ENCODE measurements at regions not wholly inside any gene's neighbourhood (a gene's known extent, or its start where the extent isn't known, plus 50 kb on each side); places are given as distances from the start of the nearest gene placed in this dataset.

GRCh38 chr11:34747251-34747650, 126.4 kb downstream of the EHF start:
- TF ChIP-seq CTCF (IDR thresholded peaks at IDR 0.05 in 2 of 3, conservative IDR thresholded peaks at IDR 0.05 in 1 of 3; ENCODE audit: borderline replicate concordance in 1 of 3, insufficient read depth in 1 of 3, low read depth in 2 of 3, low read length in 2 of 3) (no peak), POLR2AphosphoS5 (IDR thresholded peaks at IDR 0.05; ENCODE audit: low read depth, low read length) (no peak), ZBTB33 (IDR thresholded peaks at IDR 0.05; ENCODE audit: extremely low read depth, insufficient replicate concordance, low read length) (no peak), CBX3 (IDR thresholded peaks at IDR 0.05; ENCODE audit: low read depth) (no peak), REST (IDR thresholded peaks at IDR 0.05; ENCODE audit: low read depth) (no peak), POLR2A (IDR thresholded peaks at IDR 0.05; ENCODE audit: borderline replicate concordance, extremely low read depth, insufficient read depth, insufficient read length) (no peak), SIN3A (IDR thresholded peaks at IDR 0.05; ENCODE audit: low read depth) (no peak), ZNF274 (IDR thresholded peaks at IDR 0.05; ENCODE audit: low read depth, low read length) (no peak), YY1 (IDR thresholded peaks at IDR 0.05; ENCODE audit: extremely low read depth, insufficient replicate concordance, low read depth, low read length) (no peak), CEBPB (IDR thresholded peaks at IDR 0.05; ENCODE audit: low read depth) (no peak), EZH2 (IDR thresholded peaks at IDR 0.05) (no peak), SRF (IDR thresholded peaks at IDR 0.05; ENCODE audit: low read depth) (no peak), JUND (IDR thresholded peaks at IDR 0.05) (no peak), EZH2phosphoT487 (IDR thresholded peaks at IDR 0.05; ENCODE audit: borderline replicate concordance) (no peak)
